Left ventricle myocardium superior (tissue), 1 donor: ENCODE measurements at regions not wholly inside any gene's neighbourhood (a gene's known extent, or its start where the extent isn't known, plus 50 kb on each side); places are given as distances from the start of the nearest gene placed in this dataset.

Experiments
- ATAC-seq: fragments of 200-7000 bp; cut with Tn5 transposase; one replicate; pipeline ENCODE4 v1.9.1; 2020; ENCODE audit warnings: mild to moderate bottlenecking, moderate library complexity
- DNase-seq: peaks from one replicate; pipeline ENCODE4 v3.0.0-alpha.2; 2020
- intact Hi-C: fragments of 100-400 bp; cut with micrococcal nuclease; formaldehyde crosslinking; loops from one replicate; pipeline ENCODE4 v1.11.0; 2022
- donor health status: DM: no; HTN: yes; CAD: no; lungs with severe emphysema.

- intact Hi-C loops: no loop called here
- DNase-seq (no peak), ATAC-seq (no peak)
These were observed 305.8 kb downstream of the ARPP21 start for GRCh38 chr3:35944926-35945710.

GRCh38 chr3:35946121-35946853, 307.0 kb downstream of the ARPP21 start:
- no peak for DNase-seq
- ATAC-seq: no peak
- intact Hi-C loops: no loop called here

GRCh38 chr3:35946854-35947515, 307.7 kb downstream of the ARPP21 start:
- ATAC-seq (no peak), DNase-seq (no peak)
- intact Hi-C loops: no loop called here

- DNase-seq: no peak
- intact Hi-C loops: no loop called here
- no peak for ATAC-seq
These were observed 310.7 kb downstream of the ARPP21 start for GRCh38 chr3:35950021-35950420.

- peak; percentile 57 for ATAC-seq
These were observed 315.1 kb downstream of the ARPP21 start for GRCh38 chr3:35954413-35954812.

GRCh38 chr3:35965908-35966307, 326.6 kb downstream of the ARPP21 start:
- no peak for ATAC-seq
- intact Hi-C loops: loop anchor here (5.0 kb wide), 1 partner anchor 736 kb away; no protein-coding TSS in a partner anchor
- no peak for DNase-seq

More at GRCh38 chr3:35954413-35954812, 315.1 kb downstream of the ARPP21 start:
- no peak for DNase-seq
- intact Hi-C loops: no loop called here

- no peak for ATAC-seq
- intact Hi-C loops: loop anchor here (5.0 kb wide), 1 partner anchor 735 kb away; no protein-coding TSS in a partner anchor
These were observed 327.5 kb downstream of the ARPP21 start for GRCh38 chr3:35966629-35967464.

GRCh38 chr3:35968043-35968622, 328.8 kb downstream of the ARPP21 start:
- intact Hi-C loops: loop anchor here (5.0 kb wide), 1 partner anchor 734 kb away; no protein-coding TSS in a partner anchor
- ATAC-seq (no peak), DNase-seq (no peak)

More at GRCh38 chr3:35966629-35967464, 327.5 kb downstream of the ARPP21 start:
- DNase-seq: no peak

- no peak for ATAC-seq
- no peak for DNase-seq
- intact Hi-C loops: loop anchor here (5.0 kb wide), 1 partner anchor 733 kb away; no protein-coding TSS in a partner anchor
These were observed 330.1 kb downstream of the ARPP21 start for GRCh38 chr3:35969406-35969805.

GRCh38 chr3:35970793-35971192, 331.5 kb downstream of the ARPP21 start:
- ATAC-seq: no peak
- no peak for DNase-seq
- intact Hi-C loops: no loop called here

- intact Hi-C loops: no loop called here
- ATAC-seq: no peak
These were observed 332.4 kb downstream of the ARPP21 start for GRCh38 chr3:35971686-35972085.

GRCh38 chr3:35974872-35975271, 335.5 kb downstream of the ARPP21 start:
- no peak for DNase-seq
- intact Hi-C loops: no loop called here
- no peak for ATAC-seq

More at GRCh38 chr3:35971686-35972085, 332.4 kb downstream of the ARPP21 start:
- no peak for DNase-seq

- ATAC-seq (no peak), DNase-seq (no peak)
- intact Hi-C loops: no loop called here
These were observed 346.8 kb downstream of the ARPP21 start for GRCh38 chr3:35986161-35986560.

GRCh38 chr3:35987386-35987785, 348.1 kb downstream of the ARPP21 start:
- DNase-seq (no peak), ATAC-seq (no peak)
- intact Hi-C loops: no loop called here

- intact Hi-C loops: no loop called here
- no peak for ATAC-seq
- no peak for DNase-seq
These were observed 352.7 kb downstream of the ARPP21 start for GRCh38 chr3:35992041-35992440.

GRCh38 chr3:36011791-36012190, 368.5 kb upstream of the STAC start:
- ATAC-seq: no peak
- intact Hi-C loops: no loop called here
- no peak for DNase-seq

- DNase-seq: no peak
- intact Hi-C loops: no loop called here
- no peak for ATAC-seq
These were observed 366.9 kb upstream of the STAC start for GRCh38 chr3:36013425-36013824.

GRCh38 chr3:36025232-36025631, 355.1 kb upstream of the STAC start:
- DNase-seq (no peak), ATAC-seq (no peak)
- intact Hi-C loops: no loop called here
